Cardiac fibroblast (primary cell): ENCODE measurements at regions not wholly inside any gene's neighbourhood (a gene's known extent, or its start where the extent isn't known, plus 50 kb on each side); places are given as distances from the start of the nearest gene placed in this dataset.

Source experiments
- DNase-seq, 2 donors: peaks; one replicate each; pipeline versions ENCODE4 v3.0.0 to v3.0.0-alpha.2; 2010; ENCODE audit warnings: low read depth in 2 of 2
- H3K4me3 ChIP-seq, 2 donors: replicated peaks in 1 of 2; 1 replicate in 1 of 2; 2 replicates in 1 of 2; pipeline ENCODE4 v1.5.1; 2011; ENCODE audit warnings: low read depth in 2 of 2, low read length in 2 of 2, mild to moderate bottlenecking in 2 of 2, moderate library complexity in 1 of 2
- TF ChIP-seq, protein P1 (sequence below): IDR thresholded peaks from one replicate; pipeline ENCODE4 v1.5.1; 2011; ENCODE audit warnings: low read depth, mild to moderate bottlenecking, low read length, inconsistent platforms

DNA sequence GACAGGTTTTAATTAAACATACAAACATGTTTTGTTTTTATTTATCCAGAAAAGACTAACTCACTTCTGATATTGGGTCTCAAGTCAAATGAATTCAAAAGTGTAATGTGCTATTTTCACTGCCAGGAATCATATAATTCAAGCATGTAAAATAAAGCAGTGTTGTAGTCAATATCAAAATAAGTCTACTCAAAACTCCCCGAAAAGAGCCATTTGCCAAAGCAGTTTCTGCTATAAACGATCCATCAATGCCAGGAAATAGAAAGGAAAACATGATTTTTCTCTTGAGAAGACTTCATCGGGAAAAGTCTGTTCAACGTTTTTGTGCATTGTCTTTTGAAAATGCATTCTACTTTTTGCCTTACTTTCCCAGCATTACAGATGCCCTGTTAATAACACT is 633.3 kb downstream of the FAT4 start:
- TF ChIP-seq, protein P1, sequence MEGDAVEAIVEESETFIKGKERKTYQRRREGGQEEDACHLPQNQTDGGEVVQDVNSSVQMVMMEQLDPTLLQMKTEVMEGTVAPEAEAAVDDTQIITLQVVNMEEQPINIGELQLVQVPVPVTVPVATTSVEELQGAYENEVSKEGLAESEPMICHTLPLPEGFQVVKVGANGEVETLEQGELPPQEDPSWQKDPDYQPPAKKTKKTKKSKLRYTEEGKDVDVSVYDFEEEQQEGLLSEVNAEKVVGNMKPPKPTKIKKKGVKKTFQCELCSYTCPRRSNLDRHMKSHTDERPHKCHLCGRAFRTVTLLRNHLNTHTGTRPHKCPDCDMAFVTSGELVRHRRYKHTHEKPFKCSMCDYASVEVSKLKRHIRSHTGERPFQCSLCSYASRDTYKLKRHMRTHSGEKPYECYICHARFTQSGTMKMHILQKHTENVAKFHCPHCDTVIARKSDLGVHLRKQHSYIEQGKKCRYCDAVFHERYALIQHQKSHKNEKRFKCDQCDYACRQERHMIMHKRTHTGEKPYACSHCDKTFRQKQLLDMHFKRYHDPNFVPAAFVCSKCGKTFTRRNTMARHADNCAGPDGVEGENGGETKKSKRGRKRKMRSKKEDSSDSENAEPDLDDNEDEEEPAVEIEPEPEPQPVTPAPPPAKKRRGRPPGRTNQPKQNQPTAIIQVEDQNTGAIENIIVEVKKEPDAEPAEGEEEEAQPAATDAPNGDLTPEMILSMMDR: no peak
- DNase-seq: no peak
- no peak overlapping the region for H3K4me3 ChIP-seq

DNA sequence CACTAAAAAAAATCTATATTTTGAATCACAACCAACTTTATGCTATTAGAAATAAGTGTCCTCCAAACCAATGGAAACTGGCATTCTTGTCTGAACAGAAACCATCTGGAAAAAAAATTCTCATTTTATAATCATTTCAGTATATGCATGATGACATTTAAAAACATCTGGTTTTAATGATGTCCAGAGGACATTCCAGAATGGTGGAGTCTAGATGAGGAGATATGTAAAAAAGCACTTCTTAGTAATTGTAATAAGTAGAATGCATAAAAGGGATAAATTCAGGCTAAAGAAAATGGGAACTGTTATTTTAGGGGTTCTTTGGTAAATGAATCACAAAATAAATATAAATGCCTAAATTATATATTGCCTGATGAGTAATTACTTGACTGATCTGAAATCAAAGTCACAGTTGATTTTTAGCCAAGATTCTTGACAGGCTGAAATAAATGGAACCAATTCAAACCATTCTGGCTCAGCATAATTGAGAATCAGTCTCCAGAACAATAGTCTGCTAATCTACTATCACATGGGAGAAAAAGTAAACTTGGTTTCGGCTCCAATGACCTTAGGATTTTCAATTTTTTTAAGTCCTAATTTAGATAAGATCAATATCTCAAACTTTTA is 636.6 kb downstream of the FAT4 start:
- DNase-seq: peak in 1 of 2 donors; percentile 7
- TF ChIP-seq, protein P1: no peak
- H3K4me3 ChIP-seq: no peak overlapping the region

DNA sequence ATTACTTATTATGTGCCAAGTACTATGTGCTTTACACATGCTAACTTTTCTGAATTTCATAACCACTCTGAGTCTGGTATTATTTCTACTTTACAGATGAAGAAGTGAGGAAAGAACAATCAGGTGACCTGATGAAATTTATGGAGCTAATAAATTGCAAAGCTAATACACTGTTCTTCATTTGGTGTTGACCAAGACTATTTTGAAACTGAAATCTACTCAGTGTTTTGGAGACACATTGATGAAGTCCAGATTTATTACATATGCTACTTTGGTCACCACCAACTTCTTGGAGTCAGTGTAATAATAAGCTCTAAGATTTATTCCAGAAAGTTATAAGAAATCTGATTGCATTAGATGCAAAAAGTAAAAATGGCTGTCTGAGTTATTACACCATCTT is 637.9 kb downstream of the FAT4 start:
- TF ChIP-seq, protein P1: no peak
- no peak overlapping the region for H3K4me3 ChIP-seq
- DNase-seq: no peak

DNA sequence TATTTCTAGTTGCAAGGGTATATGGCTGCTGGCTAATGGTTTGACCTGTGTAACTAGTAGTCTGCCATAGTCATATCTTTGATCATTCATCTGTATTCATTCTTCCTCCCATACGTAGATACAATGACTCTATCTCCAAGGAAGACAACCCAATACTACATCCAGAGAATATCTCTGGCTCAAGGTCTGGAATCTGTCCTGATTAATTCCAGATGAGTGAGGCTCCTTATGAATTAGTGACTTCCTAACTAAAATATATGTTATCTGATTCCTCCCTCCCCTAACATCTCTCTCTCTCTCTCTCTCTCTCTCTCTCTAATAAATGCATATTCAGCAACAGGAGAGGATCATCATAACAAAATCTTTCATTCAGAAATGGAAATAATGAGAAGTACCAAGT is 641.5 kb downstream of the FAT4 start:
- no peak for DNase-seq
- TF ChIP-seq, protein P1: no peak
- H3K4me3 ChIP-seq: no peak overlapping the region

DNA sequence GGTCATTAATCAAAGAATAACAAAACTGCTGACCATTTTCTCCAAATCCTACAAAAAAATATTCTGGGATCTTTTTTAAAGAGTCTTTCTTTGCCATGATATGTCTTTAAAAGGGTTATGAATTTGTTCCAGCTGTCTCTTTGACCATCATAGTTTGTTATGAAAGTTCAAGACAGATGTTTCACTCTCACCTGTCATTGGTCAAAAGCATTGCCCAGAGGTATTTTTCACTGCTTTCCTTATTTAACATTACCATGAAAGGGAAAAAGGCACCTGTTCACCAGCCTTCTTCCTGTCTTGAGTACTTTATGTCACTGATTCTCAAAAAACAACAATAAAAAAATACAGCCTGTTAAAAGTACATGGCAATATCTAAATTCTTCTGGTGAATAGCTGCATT is 643.8 kb downstream of the FAT4 start:
- TF ChIP-seq, protein P1: no peak
- H3K4me3 ChIP-seq: no peak overlapping the region
- no peak for DNase-seq

DNA sequence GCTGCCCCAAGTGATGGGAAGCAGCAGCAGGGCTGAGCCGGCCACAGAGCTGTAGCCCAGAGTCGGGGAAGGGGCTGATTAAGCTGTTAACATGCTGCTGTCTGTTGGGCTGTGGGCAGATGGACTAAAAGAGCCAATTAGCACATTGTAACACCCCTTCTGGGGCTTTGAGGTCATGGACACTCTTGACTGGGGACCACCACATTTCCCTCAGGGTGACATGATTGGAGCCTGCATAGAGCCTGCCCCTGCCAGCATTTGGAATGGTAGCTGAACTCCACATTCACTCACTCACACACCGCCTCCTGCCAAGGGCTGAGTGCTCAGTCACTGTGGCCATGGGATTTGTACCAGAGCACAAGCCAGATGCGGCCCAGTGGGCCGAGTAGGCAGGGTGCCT is 646.9 kb downstream of the FAT4 start:
- TF ChIP-seq, protein P1: no peak
- DNase-seq: no peak
- H3K4me3 ChIP-seq: no peak overlapping the region

DNA sequence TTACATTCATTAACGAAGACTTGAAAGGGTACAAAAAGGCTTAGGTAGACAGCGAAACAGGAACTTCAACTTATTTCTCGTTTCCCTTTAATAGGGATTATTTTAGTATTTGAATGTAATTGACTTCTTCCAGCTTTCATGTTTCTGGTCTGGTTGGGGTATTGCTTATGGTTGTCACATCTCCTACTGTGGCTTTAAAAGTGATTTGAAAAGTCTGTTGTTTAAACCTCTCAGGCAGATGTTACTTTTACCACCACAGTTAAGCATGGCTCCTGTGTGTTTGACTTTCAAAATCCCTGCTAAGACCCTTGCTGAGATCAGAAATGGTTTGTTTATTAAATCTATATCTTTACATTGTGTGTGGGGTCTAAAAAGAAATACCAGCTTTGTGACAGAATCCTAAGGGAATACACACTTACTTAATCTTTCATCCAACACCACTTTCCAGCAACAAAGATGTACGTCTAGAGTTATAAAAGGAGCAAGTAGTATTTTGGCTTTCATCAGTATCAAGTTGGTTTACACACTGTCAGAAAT is 661.2 kb downstream of the FAT4 start:
- TF ChIP-seq, protein P1: no peak
- no peak overlapping the region for H3K4me3 ChIP-seq
- DNase-seq: no peak
